GM21381 (cell line): ENCODE measurements at regions not wholly inside any gene's neighbourhood (a gene's known extent, or its start where the extent isn't known, plus 50 kb on each side); places are given as distances from the start of the nearest gene placed in this dataset.

ENCODE experiments used
- ATAC-seq: cut with Tn5 transposase; IDR thresholded peaks from one replicate; pipeline ENCODE4 v1.9.1; 2021; ENCODE audit warnings: mild to moderate bottlenecking, moderate library complexity; ENCODE audit not compliant: unreplicated experiment

- no peak for ATAC-seq
Measured at GRCh38 chr4:187174749-187175148, 451.1 kb upstream of the FAT1 start.

- no peak for ATAC-seq
Measured at GRCh38 chr4:187175197-187175596, 451.5 kb upstream of the FAT1 start.

GRCh38 chr4:187176261-187176910 is 452.7 kb upstream of the FAT1 start:
- ATAC-seq, result no peak

- ATAC-seq, result no peak
Measured at GRCh38 chr4:187178084-187178483, 454.4 kb upstream of the FAT1 start.

- ATAC-seq, result no peak
Measured at GRCh38 chr4:187178587-187178986, 454.9 kb upstream of the FAT1 start.

GRCh38 chr4:187179086-187180058 is 455.7 kb upstream of the FAT1 start:
- no peak for ATAC-seq

GRCh38 chr4:187181054-187181453 is 457.4 kb upstream of the FAT1 start:
- no peak for ATAC-seq

- ATAC-seq, result no peak
Measured at GRCh38 chr4:187183346-187183745, 459.7 kb upstream of the FAT1 start.

GRCh38 chr4:187183826-187184225 is 460.2 kb upstream of the FAT1 start:
- ATAC-seq, result no peak

GRCh38 chr4:187184508-187184907 is 460.9 kb upstream of the FAT1 start:
- no peak for ATAC-seq

- ATAC-seq, result no peak
Measured at GRCh38 chr4:187188118-187188517, 464.5 kb upstream of the FAT1 start.

GRCh38 chr4:187188741-187189140 is 465.1 kb upstream of the FAT1 start:
- ATAC-seq, result no peak

- no peak for ATAC-seq
Measured at GRCh38 chr4:187190390-187190789, 466.7 kb upstream of the FAT1 start.

GRCh38 chr4:187191676-187192075 is 468.0 kb upstream of the FAT1 start:
- ATAC-seq, result no peak

- ATAC-seq, result no peak
Measured at GRCh38 chr4:187192266-187192665, 468.6 kb upstream of the FAT1 start.

GRCh38 chr4:187193141-187193540 is 469.5 kb upstream of the FAT1 start:
- no peak for ATAC-seq

GRCh38 chr4:187204389-187204918 is 480.8 kb upstream of the FAT1 start:
- ATAC-seq, result no peak

- ATAC-seq, result no peak
Measured at GRCh38 chr4:187207931-187208330, 484.3 kb upstream of the FAT1 start.

GRCh38 chr4:187208651-187209050 is 485.0 kb upstream of the FAT1 start:
- no peak for ATAC-seq

- ATAC-seq, result no peak
Measured at GRCh38 chr4:187209921-187210613, 486.4 kb upstream of the FAT1 start.

- no peak for ATAC-seq
Measured at GRCh38 chr4:187212446-187213080, 488.9 kb upstream of the FAT1 start.
